ENCODE measurements at regions not wholly inside any gene's neighbourhood (a gene's known extent, or its start where the extent isn't known, plus 50 kb on each side); places are given as distances from the start of the nearest gene placed in this dataset.

GRCh38 chr4:111410571-111410970 lies 734.7 kb upstream of the FAM241A start:
- H3K27ac ChIP-seq, result no peak overlapping the region
- no peak overlapping the region for H3K9ac ChIP-seq
- no peaks in the 10 kb centered on the region for H3K36me3 ChIP-seq (ENCODE audit: insufficient read depth)
- H3K79me2 ChIP-seq (ENCODE audit: insufficient read depth, low read depth), result no peaks in the 10 kb centered on the region
- H3K27me3 ChIP-seq (ENCODE audit: insufficient read depth, low read depth), result no peaks in the 10 kb centered on the region
- no peak overlapping the region for H3K4me3 ChIP-seq (IDR thresholded peaks at IDR 0.05; ENCODE audit: insufficient read depth, low read depth, low read length)
- no peak overlapping the region for H3K4me2 ChIP-seq
- H2AFZ ChIP-seq (ENCODE audit: low read depth), result no peak overlapping the region
- no peak for TF ChIP-seq CTCF (conservative IDR thresholded peaks at IDR 0.05; ENCODE audit: low read depth, low read length)
- H3K4me1 ChIP-seq (ENCODE audit: low read depth, poor library complexity, severe bottlenecking), result no peaks in the 10 kb centered on the region
- H4K20me1 ChIP-seq (ENCODE audit: insufficient read depth), result no peaks in the 10 kb centered on the region

DNA sequence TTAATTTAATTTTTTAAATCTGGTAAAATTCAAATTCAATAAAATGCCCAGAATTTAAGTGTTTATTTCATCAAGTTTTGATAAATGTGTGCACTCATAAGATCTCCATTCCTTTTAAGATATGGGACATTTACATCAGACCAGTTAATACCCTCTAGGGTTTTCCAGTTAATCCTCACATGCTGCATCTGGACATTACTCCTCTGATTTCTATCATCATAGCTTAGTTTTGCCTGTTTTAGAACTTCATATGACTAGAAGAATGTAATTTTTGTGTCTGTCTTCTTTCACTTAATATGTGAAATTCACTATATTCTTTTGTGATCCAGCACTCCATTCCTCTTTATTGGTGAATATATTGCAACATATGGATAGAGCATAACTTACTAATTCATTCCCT lies 727.7 kb upstream of the FAM241A start:
- Histone ChIP-seq H3K27ac (no peak overlapping the region), H3K79me2 (ENCODE audit: insufficient read depth, low read depth) (no peaks in the 10 kb centered on the region), H4K20me1 (ENCODE audit: insufficient read depth) (no peaks in the 10 kb centered on the region), H3K4me3 (IDR thresholded peaks at IDR 0.05; ENCODE audit: insufficient read depth, low read depth, low read length) (no peak overlapping the region), H3K9ac (no peak overlapping the region), H3K36me3 (ENCODE audit: insufficient read depth) (no peaks in the 10 kb centered on the region), H2AFZ (ENCODE audit: low read depth) (no peak overlapping the region), H3K4me2 (no peak overlapping the region), H3K4me1 (ENCODE audit: low read depth, poor library complexity, severe bottlenecking) (no peaks in the 10 kb centered on the region), H3K27me3 (ENCODE audit: insufficient read depth, low read depth) (no peaks in the 10 kb centered on the region)
- TF ChIP-seq CTCF (conservative IDR thresholded peaks at IDR 0.05; ENCODE audit: low read depth, low read length), result no peak

DNA sequence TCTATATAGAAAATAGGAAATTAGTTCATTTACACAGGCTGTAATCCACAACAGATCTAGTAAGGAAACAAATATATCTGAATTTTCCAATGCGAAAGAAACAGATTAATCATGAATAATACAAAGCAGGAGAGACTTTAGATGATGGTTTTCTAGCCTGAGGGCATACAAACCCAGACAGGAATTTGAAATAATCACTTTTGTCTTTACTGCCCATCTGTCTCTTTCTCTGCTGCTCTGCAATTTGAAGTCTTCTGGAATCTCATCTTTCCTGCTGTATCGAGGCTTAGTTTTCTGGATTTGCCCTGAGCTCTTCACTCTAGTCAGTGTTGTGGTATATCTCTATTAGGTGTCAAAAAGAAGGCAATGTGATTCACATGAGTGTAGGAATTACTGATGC lies 711.8 kb upstream of the FAM241A start:
- TF ChIP-seq CTCF (conservative IDR thresholded peaks at IDR 0.05; ENCODE audit: low read depth, low read length), result no peak
- Histone ChIP-seq H3K79me2 (ENCODE audit: insufficient read depth, low read depth) (no peaks in the 10 kb centered on the region), H3K4me2 (no peak overlapping the region), H3K4me1 (ENCODE audit: low read depth, poor library complexity, severe bottlenecking) (no peaks in the 10 kb centered on the region), H3K4me3 (IDR thresholded peaks at IDR 0.05; ENCODE audit: insufficient read depth, low read depth, low read length) (no peak overlapping the region), H3K27ac (no peak overlapping the region), H4K20me1 (ENCODE audit: insufficient read depth) (no peaks in the 10 kb centered on the region), H3K36me3 (ENCODE audit: insufficient read depth) (no peaks in the 10 kb centered on the region; the same call in 1 of the 2 replicates), H3K9ac (no peak overlapping the region), H3K27me3 (ENCODE audit: insufficient read depth, low read depth) (no peaks in the 10 kb centered on the region), H2AFZ (ENCODE audit: low read depth) (no peak overlapping the region)

- no peak for TF ChIP-seq CTCF (conservative IDR thresholded peaks at IDR 0.05; ENCODE audit: low read depth, low read length)
Measured at GRCh38 chr4:111434586-111434985, 710.7 kb upstream of the FAM241A start.

More at GRCh38 chr4:111434586-111434985, 710.7 kb upstream of the FAM241A start:
- Histone ChIP-seq H3K79me2 (ENCODE audit: insufficient read depth, low read depth) (no peaks in the 10 kb centered on the region), H3K4me3 (IDR thresholded peaks at IDR 0.05; ENCODE audit: insufficient read depth, low read depth, low read length) (no peak overlapping the region), H3K27ac (no peak overlapping the region), H3K4me1 (ENCODE audit: low read depth, poor library complexity, severe bottlenecking) (no peaks in the 10 kb centered on the region), H3K36me3 (ENCODE audit: insufficient read depth) (no peaks in the 10 kb centered on the region; the same call in 1 of the 2 replicates), H3K9ac (no peak overlapping the region), H3K27me3 (ENCODE audit: insufficient read depth, low read depth) (no peaks in the 10 kb centered on the region), H4K20me1 (ENCODE audit: insufficient read depth) (no peaks in the 10 kb centered on the region), H3K4me2 (no peak overlapping the region), H2AFZ (ENCODE audit: low read depth) (no peak overlapping the region)
